ENCODE measurements at regions not wholly inside any gene's neighbourhood (a gene's known extent, or its start where the extent isn't known, plus 50 kb on each side); places are given as distances from the start of the nearest gene placed in this dataset.

GRCh38 chr3:177552051-177552450, 354.8 kb upstream of the TBL1XR1 start:
- Histone ChIP-seq H3K36me3 (ENCODE audit: low read depth, low read length) (no peaks in the 10 kb centered on the region), H3K27me3 (ENCODE audit: low read length) (no peaks in the 10 kb centered on the region), H3K79me2 (ENCODE audit: low read length) (no peaks in the 10 kb centered on the region), H3K9ac (ENCODE audit: low read length) (no peak overlapping the region), H3K4me3 (ENCODE audit: low read length) (no peak overlapping the region), H3K9me2 (replicated peaks; ENCODE audit: low read length) (0 out of 2 replicates have a peak, but pooled peaks cover 3% of the 10 kb centered on the region), H3K4me1 (ENCODE audit: insufficient read depth, low read length) (peaks cover 9% of the 10 kb centered on the region), H3F3A (ENCODE audit: low read length, unreplicated experiment) (no peaks in the 10 kb centered on the region), H3K27ac (ENCODE audit: low read length) (no peak overlapping the region), H2AFZ (ENCODE audit: low read length) (no peak overlapping the region), H3K4me2 (ENCODE audit: low read length) (no peak overlapping the region), H4K20me1 (ENCODE audit: low read length) (no peaks in the 10 kb centered on the region), H3K9me3 (ENCODE audit: low read length) (no peaks in the 10 kb centered on the region)
- POLR2A ChIA-PET (ENCODE audit: unreplicated experiment): no interaction called here
- intact Hi-C loops (cut with micrococcal nuclease): no loop called here
- DNase-seq (no peak), ATAC-seq (no peak)
- TF ChIP-seq CTCF (conservative IDR thresholded peaks at IDR 0.05; ENCODE audit: low read depth, low read length) (no peak), EZH2 (IDR thresholded peaks at IDR 0.05; ENCODE audit: low read length, unreplicated experiment) (no peak), EZH2phosphoT487 (IDR thresholded peaks at IDR 0.05; ENCODE audit: borderline replicate concordance, low read length) (no peak)
- CTCF ChIA-PET: no interaction called here
- BruUV-seq (replicated peaks): no TSS peak

- BruUV-seq (replicated peaks): no TSS peak
- H3K27ac ChIP-seq (ENCODE audit: low read length): no peak overlapping the region
- H3F3A ChIP-seq (ENCODE audit: low read length, unreplicated experiment): no peaks in the 10 kb centered on the region
- intact Hi-C loops (cut with micrococcal nuclease): no loop called here
- CTCF ChIA-PET: no interaction called here
- ATAC-seq (no peak), DNase-seq (no peak)
- H2AFZ ChIP-seq (ENCODE audit: low read length): no peak overlapping the region
- no peak overlapping the region for H3K4me3 ChIP-seq (ENCODE audit: low read length)
- peaks cover 9% of the 10 kb centered on the region for H3K4me1 ChIP-seq (ENCODE audit: insufficient read depth, low read length)
- H3K36me3 ChIP-seq (ENCODE audit: low read depth, low read length): no peaks in the 10 kb centered on the region
- POLR2A ChIA-PET (ENCODE audit: unreplicated experiment): no interaction called here
- no peak overlapping the region for H3K9ac ChIP-seq (ENCODE audit: low read length)
- H4K20me1 ChIP-seq (ENCODE audit: low read length): no peaks in the 10 kb centered on the region
- no peaks in the 10 kb centered on the region for H3K9me3 ChIP-seq (ENCODE audit: low read length)
- H3K9me2 ChIP-seq (replicated peaks; ENCODE audit: low read length): 0 out of 2 replicates have a peak, but pooled peaks cover 3% of the 10 kb centered on the region
- H3K4me2 ChIP-seq (ENCODE audit: low read length): no peak overlapping the region
- no peaks in the 10 kb centered on the region for H3K27me3 ChIP-seq (ENCODE audit: low read length)
- no peaks in the 10 kb centered on the region for H3K79me2 ChIP-seq (ENCODE audit: low read length)
- TF ChIP-seq CTCF (conservative IDR thresholded peaks at IDR 0.05; ENCODE audit: low read depth, low read length): no peak
- no peak for TF ChIP-seq EZH2 (IDR thresholded peaks at IDR 0.05; ENCODE audit: low read length, unreplicated experiment)
- TF ChIP-seq EZH2phosphoT487 (IDR thresholded peaks at IDR 0.05; ENCODE audit: borderline replicate concordance, low read length): no peak
Measured at GRCh38 chr3:177553012-177553411, 355.7 kb upstream of the TBL1XR1 start.

- Histone ChIP-seq H4K20me1 (ENCODE audit: low read length) (no peaks in the 10 kb centered on the region), H3K9me3 (ENCODE audit: low read length) (no peaks in the 10 kb centered on the region), H3F3A (ENCODE audit: low read length, unreplicated experiment) (no peaks in the 10 kb centered on the region), H3K27ac (ENCODE audit: low read length) (no peak overlapping the region), H3K9me2 (replicated peaks; ENCODE audit: low read length) (0 out of 2 replicates have a peak, but pooled peaks cover 3% of the 10 kb centered on the region), H3K4me1 (ENCODE audit: insufficient read depth, low read length) (peaks cover 9% of the 10 kb centered on the region), H3K4me2 (ENCODE audit: low read length) (no peak overlapping the region), H3K9ac (ENCODE audit: low read length) (no peak overlapping the region), H2AFZ (ENCODE audit: low read length) (no peak overlapping the region), H3K36me3 (ENCODE audit: low read depth, low read length) (no peaks in the 10 kb centered on the region), H3K4me3 (ENCODE audit: low read length) (no peak overlapping the region), H3K79me2 (ENCODE audit: low read length) (no peaks in the 10 kb centered on the region), H3K27me3 (ENCODE audit: low read length) (no peaks in the 10 kb centered on the region)
- intact Hi-C loops (cut with micrococcal nuclease): no loop called here
- ATAC-seq (no peak), DNase-seq (no peak)
- TF ChIP-seq EZH2phosphoT487 (IDR thresholded peaks at IDR 0.05; ENCODE audit: borderline replicate concordance, low read length) (no peak), EZH2 (IDR thresholded peaks at IDR 0.05; ENCODE audit: low read length, unreplicated experiment) (no peak), CTCF (conservative IDR thresholded peaks at IDR 0.05; ENCODE audit: low read depth, low read length) (no peak)
- BruUV-seq (replicated peaks): no TSS peak
- CTCF ChIA-PET: no interaction called here
- POLR2A ChIA-PET (ENCODE audit: unreplicated experiment): interaction anchor here (0.6 kb wide), 1 partner anchor 239 kb away, joined by 3 read pairs; no protein-coding TSS in a partner anchor
Measured at GRCh38 chr3:177553579-177553978, 356.3 kb upstream of the TBL1XR1 start.

Data from PC-3 (cell line).